Left cardiac atrium (tissue), 4 donors: ENCODE measurements at regions not wholly inside any gene's neighbourhood (a gene's known extent, or its start where the extent isn't known, plus 50 kb on each side); places are given as distances from the start of the nearest gene placed in this dataset.
A peak's percentile ranks its signal among the peaks of the same experiment; 100 is the strongest.

ENCODE experiments used
- ATAC-seq, 2 donors: fragments of 200-7000 bp; cut with Tn5 transposase; one replicate each; pipeline ENCODE4 v1.9.1; 2020; ENCODE audit warnings: mild to moderate bottlenecking in 2 of 2, moderate library complexity in 2 of 2
- DNase-seq: peaks from one replicate; pipeline ENCODE4 v3.0.0-alpha.2; 2020
- intact Hi-C, 2 donors: fragments of 100-400 bp; cut with DNase I; formaldehyde crosslinking; loops; one replicate each; pipeline versions ENCODE4 v1.14.1 to v1.15.1; 2022 to 2023
- donor health status: DM: no; HTN: yes; CAD: no.
- donor health status: DM: no; HTN: yes; CAD: no; lungs with severe emphysema.
- donor health status: DM: yes; HTN: yes; CAD: no.
- donor health status: Dilated cardiomyopathy.

DNA sequence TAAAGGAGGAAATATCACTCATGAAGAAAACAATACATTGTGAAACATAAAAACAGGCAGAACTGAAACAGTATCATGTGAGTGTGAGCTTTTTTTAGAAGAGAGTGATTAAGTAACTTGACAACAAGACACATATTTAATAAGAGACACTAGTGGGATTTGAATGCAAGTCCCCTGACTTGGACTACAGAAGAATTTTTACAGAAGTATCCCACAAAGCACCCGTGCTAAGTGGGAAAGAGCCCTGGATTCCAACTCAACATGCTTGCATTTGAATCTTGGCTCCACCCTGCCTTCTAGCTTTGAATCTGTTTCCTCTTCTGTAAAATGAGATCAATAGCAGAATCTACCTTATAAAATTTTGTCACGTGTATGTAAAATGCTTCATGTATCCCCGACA, 166.2 kb downstream of the ZNF365 start:
- ATAC-seq, result no peak
- intact Hi-C loops, result no loop called here
- DNase-seq, result no peak

GRCh38 chr10:62541811-62542210, 167.6 kb downstream of the ZNF365 start:
- DNase-seq (peak; percentile 45), ATAC-seq (peak in 1 of 2 donors; percentile 43)
- intact Hi-C loops, result no loop called here

DNA sequence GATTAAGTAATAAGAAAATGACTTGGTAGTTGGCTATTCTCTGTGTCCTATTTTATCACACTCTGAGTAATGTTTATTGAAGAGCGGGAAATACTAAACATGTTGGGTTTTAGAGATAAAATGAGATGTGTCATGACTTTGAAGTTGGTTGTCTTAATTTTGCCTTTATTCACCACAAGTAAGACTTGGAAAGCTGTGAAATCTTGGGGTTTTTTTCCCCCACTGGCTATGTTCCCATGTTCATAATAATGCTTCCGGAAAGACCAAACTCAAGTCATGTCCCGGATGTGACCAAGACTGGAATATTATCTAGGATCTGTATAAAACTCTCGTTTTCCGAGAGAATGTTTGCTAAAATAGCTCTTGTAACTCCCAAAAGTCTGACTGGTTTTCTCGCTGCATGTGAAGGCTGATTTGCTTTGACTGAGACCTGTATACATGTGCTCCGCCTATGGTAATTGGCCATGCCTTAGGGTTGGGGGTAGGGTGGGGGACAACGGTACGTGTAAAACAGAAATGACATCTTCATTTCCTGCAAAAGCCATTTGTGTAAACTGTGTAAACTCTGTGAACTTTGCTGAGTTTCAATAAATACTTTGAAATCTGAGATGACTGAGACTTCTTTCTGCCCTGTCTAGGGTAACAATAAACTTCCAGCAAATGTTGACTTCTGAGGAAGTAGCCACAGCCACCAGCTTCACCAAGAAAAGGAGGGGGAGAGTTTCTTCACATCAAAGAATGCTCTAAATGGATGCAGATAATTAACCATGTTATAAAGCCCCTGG, 169.6 kb downstream of the ZNF365 start:
- intact Hi-C loops, result no loop called here
- no peak for ATAC-seq
- no peak for DNase-seq

GRCh38 chr10:62545160-62546066, 171.2 kb downstream of the ZNF365 start:
- DNase-seq (peak; percentile 28), ATAC-seq (peak; percentile 44 to 90)
- intact Hi-C loops, result no loop called here

GRCh38 chr10:62548686-62549085, 174.5 kb downstream of the ZNF365 start:
- intact Hi-C loops, result no loop called here
- DNase-seq, result no peak
- ATAC-seq, result no peak

GRCh38 chr10:62550173-62550572, 176.0 kb downstream of the ZNF365 start:
- ATAC-seq, result no peak
- intact Hi-C loops, result no loop called here
- DNase-seq, result no peak

DNA sequence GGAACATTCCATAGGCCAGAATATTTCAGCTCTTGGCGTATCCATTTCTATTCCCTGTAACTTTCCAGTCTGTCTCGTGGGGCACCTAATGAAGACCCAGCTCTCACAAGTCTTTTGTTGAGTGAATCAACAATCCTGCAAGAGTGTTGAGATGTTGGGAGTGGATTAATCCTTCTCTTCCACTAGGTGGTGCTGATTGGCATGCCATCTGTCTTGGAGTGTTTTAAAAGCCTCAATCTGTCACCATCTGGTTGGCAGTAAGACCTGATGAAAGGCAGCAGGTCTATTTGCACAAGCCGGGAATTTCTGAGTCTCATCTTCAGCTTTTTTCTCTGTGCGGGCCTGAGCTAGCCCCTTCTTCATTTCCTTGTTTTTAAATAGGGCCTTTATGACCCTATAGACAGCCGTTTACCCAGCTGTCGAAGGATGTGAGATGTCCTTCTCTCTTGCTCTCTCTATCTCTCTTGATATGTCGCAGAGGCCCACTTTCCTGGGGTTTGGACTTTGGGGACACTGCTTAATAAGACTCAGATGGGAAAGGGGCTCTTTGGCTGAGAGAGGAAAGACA, 180.5 kb downstream of the ZNF365 start:
- intact Hi-C loops, result no loop called here
- DNase-seq (no peak), ATAC-seq (peak; percentile 41 to 63)

DNA sequence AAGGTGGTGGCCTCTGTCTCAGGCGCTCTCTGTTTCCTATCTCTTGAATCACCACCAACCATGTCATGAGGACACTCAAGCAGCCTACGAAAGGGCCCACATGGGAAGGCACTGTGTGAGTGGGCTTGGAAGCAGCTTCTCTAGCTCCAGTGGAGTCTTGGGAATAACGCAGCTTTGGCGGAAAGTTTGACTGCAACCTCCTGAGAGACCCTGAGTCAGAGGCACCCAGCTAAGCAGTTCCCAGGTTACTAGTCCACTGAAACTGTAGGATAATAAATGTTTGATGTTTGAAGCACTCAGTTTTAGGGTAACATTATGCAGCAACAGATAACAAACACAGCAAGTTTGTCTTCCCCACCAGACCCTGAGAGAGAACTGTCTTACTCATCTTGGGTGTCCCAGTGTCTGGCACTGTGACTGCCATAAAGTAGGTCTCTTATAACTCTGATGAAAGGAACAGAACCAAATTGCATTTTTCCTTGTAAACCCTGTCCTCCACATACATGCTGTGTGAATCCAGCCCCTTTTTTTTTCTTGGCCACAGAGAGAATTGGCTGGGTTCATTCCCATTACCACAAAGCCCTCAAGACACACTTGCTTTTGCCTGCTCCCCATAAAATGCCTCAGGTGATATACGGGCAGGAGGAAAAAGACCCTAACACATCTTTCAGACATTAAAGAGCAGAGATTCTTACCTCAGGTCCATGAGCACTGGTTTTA, 185.5 kb downstream of the ZNF365 start:
- intact Hi-C loops, result loop anchor here in 1 of 2 donors (10.0 kb wide), 1 partner anchor 125 kb away; no protein-coding TSS in a partner anchor
- ATAC-seq (no peak), DNase-seq (no peak)

DNA sequence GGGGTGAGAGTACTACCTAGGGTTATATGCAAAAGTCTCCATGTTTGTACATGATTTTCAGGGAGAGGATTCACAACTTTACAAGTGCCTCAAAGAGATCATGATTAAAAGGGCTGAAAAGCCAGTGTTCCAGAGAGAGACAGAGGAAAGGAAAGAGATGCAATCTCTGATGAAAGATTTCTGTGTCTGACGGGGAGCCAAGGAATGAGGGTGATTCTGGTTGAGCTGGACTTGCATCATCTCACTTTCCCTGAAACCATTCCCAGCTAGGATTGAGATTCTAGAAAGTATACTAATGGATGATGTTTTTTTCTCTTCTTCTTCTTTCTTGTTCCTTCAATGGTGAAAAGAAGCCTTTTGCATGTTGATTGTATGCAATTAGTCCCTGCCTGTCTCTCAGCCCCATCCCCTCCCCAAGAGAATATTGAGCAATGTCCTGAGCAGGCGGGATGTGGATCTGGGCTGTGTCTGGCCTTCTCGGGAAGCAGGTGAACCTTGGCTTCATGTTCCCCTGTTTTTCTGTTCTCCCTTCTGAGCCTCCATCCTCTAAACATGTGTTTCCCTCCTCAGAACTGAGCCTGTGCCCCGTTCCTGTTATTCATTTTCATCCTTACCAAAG, 186.1 kb downstream of the ZNF365 start:
- intact Hi-C loops, result loop anchor here in 1 of 2 donors (10.0 kb wide), 1 partner anchor 126 kb away; no protein-coding TSS in a partner anchor
- DNase-seq (no peak), ATAC-seq (no peak)

DNA sequence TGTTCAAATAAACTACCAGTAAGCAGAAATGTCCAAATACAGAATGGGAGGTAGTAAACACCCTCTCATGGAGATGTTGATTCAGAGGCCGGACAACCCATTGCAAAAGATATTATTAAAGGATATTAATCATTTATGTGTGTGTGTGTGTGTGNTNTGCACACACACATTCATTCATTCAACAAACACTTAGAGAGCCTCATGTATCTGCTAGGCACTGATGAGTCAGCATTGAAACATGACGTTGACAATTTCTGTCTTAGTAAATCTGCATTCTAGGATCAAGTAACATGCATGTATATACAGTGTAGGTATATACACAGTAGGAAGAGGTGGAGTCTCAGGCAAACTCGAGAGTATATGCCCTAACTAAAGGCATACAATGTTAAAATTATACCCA, 187.0 kb downstream of the ZNF365 start:
- intact Hi-C loops, result loop anchor here in 1 of 2 donors (10.0 kb wide), 1 partner anchor 126 kb away; no protein-coding TSS in a partner anchor
- ATAC-seq (no peak), DNase-seq (no peak)

- DNase-seq (no peak), ATAC-seq (no peak)
- intact Hi-C loops, result loop anchor here in 1 of 2 donors (10.0 kb wide), 1 partner anchor 127 kb away; no protein-coding TSS in a partner anchor
Observed at GRCh38 chr10:62562101-62562500, 187.9 kb downstream of the ZNF365 start.

GRCh38 chr10:62562795-62563194, 188.6 kb downstream of the ZNF365 start:
- intact Hi-C loops, result loop anchor here in 1 of 2 donors (10.0 kb wide), 1 partner anchor 128 kb away; no protein-coding TSS in a partner anchor
- DNase-seq (no peak), ATAC-seq (no peak)

DNA sequence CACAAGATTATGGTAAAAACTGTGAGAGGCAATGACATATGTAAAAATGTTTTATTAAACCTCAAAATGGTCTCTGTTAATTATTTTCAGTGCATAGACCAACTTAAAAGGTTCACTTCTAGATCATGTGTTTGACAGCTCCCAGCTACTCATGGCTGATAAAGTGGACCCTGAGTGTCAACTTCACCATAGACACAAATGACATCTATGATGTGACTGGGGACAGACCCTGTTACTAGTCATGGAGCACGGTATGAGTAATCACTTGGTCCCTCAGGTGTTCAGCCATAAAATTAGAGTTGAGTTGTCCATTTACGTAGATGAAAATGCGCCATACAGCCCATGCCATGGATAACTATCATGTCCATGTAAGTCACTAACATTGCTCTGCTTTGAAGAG, 199.8 kb downstream of the ZNF365 start:
- ATAC-seq (no peak), DNase-seq (no peak)
- intact Hi-C loops, result no loop called here

DNA sequence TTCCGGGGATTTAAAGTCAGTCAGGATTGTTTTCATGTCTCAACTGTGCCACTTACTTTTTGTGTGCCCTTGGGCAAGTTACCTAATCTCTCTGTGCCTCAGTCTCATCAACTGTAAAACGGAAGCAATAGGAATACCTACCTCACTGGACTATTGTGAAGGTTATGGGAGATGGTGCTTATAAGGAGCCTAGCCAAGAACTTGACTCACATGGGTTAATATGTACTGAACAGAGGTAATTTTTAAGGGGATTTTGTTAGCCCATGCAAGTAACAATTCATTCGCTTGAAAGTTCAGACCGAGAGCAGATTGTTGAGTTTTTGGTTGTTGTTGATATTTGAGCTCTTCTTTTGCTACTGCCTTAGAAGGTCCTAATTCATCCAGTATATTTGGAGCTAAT, 202.9 kb downstream of the ZNF365 start:
- DNase-seq, result no peak
- no peak for ATAC-seq
- intact Hi-C loops, result no loop called here

- no peak for ATAC-seq
- no peak for DNase-seq
- intact Hi-C loops, result no loop called here
Observed at GRCh38 chr10:62577666-62578291, 203.6 kb downstream of the ZNF365 start.

GRCh38 chr10:62578301-62578700, 204.1 kb downstream of the ZNF365 start:
- no peak for ATAC-seq
- no peak for DNase-seq
- intact Hi-C loops, result no loop called here

DNA sequence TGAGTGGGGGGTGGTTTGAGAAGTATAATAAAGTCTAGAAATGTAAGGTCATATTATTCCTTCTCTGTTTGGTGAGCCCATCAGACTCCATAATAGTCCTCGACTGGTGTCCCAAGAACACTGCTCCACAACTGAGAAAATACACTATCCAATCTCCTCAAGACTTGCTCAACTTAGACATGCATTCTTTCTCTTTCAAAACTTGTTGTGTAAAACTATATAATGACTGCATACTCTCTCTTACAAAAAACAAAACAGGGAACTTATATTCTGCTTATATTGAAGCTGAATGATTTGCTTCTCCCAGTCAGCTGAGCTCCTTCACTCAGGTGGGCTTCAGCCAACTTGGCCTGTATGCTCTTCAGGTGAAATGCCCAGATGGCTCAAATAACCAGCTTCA, 204.7 kb downstream of the ZNF365 start:
- ATAC-seq (no peak), DNase-seq (no peak)
- intact Hi-C loops, result no loop called here

DNA sequence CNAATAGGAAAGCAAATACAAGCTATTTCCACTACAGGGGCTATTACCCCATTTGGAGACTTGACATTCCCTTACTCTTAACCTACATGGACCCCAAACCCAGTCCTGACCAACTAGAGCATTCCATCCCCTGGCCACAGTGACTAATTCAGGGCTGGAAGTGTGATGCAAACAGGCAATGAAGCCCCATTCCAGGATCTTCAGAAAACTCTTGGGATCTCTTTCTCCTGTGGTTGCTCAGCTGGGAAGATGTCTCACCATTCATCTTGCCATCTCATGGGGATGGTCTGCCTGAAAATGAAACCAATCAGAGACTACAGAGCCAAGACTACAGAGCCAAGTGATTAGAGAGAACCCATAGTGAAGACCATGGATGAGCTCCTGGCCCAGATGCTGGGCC, 206.2 kb downstream of the ZNF365 start:
- DNase-seq (no peak), ATAC-seq (no peak)
- intact Hi-C loops, result no loop called here
